NCI-H774 (cell line): ENCODE measurements at regions not wholly inside any gene's neighbourhood (a gene's known extent, or its start where the extent isn't known, plus 50 kb on each side); places are given as distances from the start of the nearest gene placed in this dataset.
"Not testable (repeated sequence)": the region's sequence is repeated elsewhere in the genome, so short reads cannot be mapped to it uniquely, and the experiment has no call there.

Experiments
- DNase-seq: peaks from one replicate; lab custom pipeline; 2025; lab: John Stamatoyannopoulos, UW

DNA sequence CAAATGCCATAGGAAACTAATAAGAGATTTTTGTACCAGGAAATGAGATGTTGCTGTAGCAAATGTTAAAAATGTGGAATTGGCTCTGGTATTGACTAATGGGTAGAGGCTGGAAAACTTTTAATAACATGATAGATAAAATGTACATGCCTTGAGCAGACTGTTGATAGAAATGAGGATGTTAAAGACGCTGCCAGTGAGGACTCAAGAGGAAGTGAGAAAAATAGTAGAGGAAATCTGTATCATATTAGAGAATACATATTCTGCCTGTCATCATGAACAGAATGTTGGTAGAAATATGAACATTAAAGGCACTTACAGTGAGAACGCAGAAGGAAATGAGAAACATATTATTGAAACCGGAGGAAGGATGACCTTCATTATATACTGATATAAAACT, 577.2 kb upstream of the HTR2C start:
- no peak for DNase-seq

GRCh38 chrX:113996781-113997180, 587.1 kb upstream of the HTR2C start:
- DNase-seq: no peak

DNA sequence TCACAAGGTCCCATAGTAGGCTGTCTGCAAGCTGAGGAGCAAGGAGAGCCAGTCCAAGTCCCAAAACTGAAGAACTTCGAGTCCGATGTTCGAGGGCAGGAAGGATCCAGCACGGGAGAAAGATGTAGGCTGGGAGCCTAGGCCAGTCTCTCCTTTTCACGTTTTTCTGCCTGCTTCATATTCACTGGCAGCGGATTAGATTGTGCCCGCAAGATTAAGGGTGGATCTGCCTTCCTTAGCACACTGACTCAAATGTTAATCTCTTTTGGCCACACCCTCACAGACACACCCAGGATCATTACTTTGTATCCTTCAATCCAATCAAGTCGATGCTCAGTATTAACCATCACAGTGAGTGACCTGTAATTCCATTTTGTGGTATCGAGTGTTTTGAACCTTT, 592.2 kb upstream of the HTR2C start:
- not testable (repeated sequence) for DNase-seq

DNA sequence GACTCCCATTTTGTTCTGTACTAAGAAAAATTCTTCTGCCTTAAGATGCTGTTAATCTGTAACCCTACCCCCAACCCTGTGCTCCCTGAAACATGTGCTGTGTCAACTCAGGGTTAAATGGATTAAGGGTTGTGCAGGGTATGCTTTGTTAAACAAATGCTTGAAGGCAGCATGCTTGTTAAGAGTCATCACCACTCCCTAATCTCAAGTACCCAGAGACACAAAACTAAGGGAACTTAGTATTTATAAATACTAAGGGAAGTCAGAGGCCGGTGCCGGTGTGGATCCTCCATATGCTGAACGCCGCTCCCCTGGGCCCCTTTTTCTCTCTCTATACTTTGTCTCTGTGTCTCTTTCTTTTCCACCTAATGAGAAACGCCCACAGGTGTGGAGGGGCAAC, 593.2 kb upstream of the HTR2C start:
- DNase-seq: not testable (repeated sequence)

DNA sequence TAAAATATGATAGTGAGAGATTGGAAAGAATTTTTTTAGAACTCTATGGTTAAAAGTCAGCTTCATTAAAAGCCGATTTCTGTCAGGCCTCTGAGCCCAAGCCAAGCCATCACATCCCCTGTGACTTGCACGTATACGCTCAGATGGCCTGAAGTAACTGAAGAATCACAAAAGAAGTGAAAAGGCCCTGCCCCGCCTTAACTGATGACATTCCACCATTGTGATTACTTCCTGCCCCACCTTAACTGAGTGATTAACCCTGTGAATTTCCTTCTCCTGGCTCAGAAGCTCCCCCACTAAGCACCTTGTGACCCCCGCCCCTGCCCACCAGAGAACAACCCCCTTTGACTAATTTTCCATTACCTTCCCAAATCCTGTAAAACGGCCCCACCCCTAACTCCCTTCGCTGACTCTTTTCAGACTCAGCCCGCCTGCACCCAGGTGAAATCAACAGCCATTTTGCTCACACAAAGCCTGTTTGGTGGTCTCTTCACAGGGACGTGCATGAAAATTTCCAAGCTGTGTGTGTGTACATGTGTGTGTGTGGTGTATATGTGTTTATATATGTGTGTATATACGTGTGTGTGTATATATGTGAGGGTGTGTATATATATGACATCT, 595.5 kb upstream of the HTR2C start:
- DNase-seq: not testable (repeated sequence)

DNA sequence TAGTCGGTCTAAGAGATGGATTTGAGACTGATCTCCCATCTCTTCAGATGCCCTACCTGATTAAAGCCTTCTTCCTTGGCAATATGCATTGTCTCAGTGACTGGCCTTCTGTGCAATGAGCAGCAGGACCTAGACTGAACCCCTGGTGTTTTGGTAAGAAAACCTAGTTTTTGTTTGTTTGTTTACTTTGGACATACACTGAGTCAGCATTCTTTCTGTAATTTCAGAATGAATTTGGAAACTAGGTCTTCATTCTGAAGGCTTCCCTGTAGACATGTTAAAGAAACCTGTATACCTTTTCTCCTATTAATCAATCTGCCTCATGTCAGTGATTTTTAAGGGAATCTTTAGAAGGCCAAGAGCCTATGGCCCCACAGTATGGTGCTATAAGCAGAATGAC, 597.5 kb upstream of the HTR2C start:
- no peak for DNase-seq

DNA sequence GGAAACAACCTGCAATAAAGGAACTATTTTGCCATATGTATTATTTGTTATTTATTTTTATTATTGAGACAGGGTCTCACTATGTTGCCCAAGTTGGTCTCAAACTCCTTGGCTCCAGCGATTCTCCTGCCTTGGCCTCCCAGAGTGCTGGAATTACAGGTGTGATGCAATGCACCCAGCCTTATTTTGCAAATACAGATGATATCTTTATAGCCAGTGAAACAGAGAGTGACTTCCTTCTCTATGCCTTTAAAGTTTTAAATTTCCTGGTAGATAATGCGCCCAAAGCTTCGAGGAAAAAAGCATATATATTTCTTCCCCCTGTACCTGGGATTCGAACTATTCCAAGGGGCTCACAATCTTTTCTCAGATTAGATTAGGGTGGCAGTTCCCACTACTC, 601.1 kb upstream of the HTR2C start:
- DNase-seq: no peak

DNA sequence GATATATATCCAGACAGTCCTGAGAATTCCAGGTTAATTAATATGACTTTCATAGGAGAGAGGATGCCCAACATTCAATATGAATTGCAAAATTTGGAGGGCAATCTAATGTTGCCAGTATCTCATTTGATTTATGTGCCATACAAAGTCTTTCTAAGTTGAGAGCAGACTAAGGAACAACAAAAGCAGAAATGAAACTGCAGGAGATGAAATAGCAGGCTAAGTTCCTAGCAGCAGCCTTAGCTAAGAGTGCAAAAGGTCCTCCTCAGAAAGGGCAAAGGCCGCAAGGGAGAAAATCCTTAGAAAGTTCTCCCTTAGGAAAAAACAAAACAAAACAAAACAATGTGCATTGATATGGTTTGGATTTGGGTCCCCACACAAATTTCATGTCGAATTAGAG, 602.9 kb upstream of the HTR2C start:
- no peak for DNase-seq

- DNase-seq: no peak
Measured at GRCh38 chrX:113977887-113978286, 606.0 kb upstream of the HTR2C start.

GRCh38 chrX:113975441-113975840, 608.4 kb upstream of the HTR2C start:
- no peak for DNase-seq

- no peak for DNase-seq
Measured at GRCh38 chrX:113974881-113975280, 609.0 kb upstream of the HTR2C start.

DNA sequence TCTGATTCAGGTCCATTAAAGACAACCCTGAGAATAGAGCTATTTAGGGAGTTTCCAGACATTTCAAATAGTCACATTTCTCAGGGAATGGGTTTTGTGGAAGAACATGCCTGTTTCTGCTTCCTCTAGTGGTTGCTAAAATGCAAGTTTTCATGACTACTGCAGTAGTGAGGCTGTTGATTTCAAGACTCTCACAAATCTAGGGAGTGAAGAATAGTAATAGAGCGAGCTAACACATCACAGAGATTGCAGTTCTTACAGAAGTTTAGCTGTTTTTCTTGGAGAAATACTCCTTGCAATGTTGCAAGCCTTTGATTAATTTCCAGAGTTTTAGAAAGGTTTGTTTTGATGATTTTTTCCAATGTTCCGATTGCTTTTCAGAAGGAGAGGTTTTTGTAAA, 610.2 kb upstream of the HTR2C start:
- no peak for DNase-seq

DNA sequence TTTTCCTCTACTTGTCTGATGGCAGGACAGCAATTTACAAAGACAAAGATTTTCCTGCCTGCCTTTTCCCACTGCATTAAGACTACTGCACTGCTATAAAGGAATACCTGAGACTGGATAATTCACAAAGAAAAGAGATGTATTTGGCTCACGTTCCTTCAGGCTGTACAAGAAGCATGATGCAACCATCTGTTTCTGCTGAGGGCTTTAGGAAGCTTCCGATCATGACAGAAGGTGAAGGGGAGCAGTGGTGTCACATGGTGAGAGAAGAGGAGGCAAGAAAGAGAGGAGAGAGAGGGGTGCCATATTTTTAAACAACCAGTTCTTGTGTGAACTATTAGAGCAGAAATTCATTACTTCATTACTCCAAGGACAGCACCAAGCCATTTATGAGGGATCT, 617.1 kb upstream of the HTR2C start:
- no peak for DNase-seq

DNA sequence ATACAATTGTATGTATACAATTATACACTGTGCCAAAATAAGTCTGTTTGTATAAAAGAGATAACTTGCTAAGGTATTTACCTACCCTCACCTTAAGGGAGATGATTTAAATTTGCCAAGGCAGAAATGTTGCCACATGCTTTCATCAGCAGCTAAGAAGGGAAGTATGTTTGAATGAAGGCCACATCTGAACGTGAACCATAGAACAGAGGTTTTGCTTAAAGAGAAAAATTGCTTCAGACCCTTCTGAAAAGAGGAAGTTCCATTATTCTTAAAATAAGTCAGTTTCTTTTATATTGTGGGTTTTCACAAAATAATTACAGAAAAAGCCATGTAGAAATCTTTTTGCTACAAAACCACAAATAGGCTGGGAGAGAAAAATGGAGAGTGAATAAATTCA, 621.5 kb upstream of the HTR2C start:
- DNase-seq: no peak

- DNase-seq: no peak
Measured at GRCh38 chrX:113959912-113960626, 623.8 kb upstream of the HTR2C start.

GRCh38 chrX:113956936-113957335, 627.0 kb upstream of the HTR2C start:
- DNase-seq: no peak

- DNase-seq: no peak
Measured at GRCh38 chrX:113954297-113954696, 629.6 kb upstream of the HTR2C start.

- no peak for DNase-seq
Measured at GRCh38 chrX:113950081-113950678, 633.7 kb upstream of the HTR2C start.

DNA sequence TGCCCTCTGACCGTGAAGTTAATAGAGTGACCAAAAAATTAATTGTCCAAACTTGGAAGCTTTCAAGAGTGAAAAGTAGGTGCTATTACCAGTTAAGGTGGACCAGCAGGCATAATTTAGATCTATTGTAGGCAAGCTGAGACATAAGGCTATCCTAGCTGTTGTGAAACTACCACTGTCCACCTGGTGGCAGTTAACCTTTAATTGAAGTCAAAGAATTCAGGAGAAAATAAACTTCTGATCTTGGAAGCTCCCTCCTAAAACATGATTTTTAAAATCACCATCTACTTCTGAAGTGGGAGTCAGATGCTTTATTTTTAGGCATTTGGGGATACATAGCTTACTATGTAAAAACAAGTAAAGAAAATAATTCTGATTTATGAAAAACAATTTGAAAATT, 636.3 kb upstream of the HTR2C start:
- DNase-seq: no peak

GRCh38 chrX:113935518-113935917, 648.4 kb upstream of the HTR2C start:
- DNase-seq: peak; percentile 22

- DNase-seq: no peak
Measured at GRCh38 chrX:113933931-113934330, 650.0 kb upstream of the HTR2C start.

GRCh38 chrX:113929004-113929403, 654.9 kb upstream of the HTR2C start:
- DNase-seq: peak; percentile 5

GRCh38 chrX:113920661-113921060, 663.2 kb upstream of the HTR2C start:
- no peak for DNase-seq

GRCh38 chrX:113919387-113919786, 664.5 kb upstream of the HTR2C start:
- no peak for DNase-seq
